HCT116 (cell line): ENCODE measurements at regions not wholly inside any gene's neighbourhood (a gene's known extent, or its start where the extent isn't known, plus 50 kb on each side); places are given as distances from the start of the nearest gene placed in this dataset.
"Not testable (repeated sequence)": the region's sequence is repeated elsewhere in the genome, so short reads cannot be mapped to it uniquely, and the experiment has no call there.

Source experiments
- ATAC-seq: fragments of 200-7000 bp; cut with Tn5 transposase; 2 replicates; pipeline ENCODE4 v1.9.1; 2020; ENCODE audit warnings: mild to moderate bottlenecking, moderate library complexity
- BruUV-seq: library from RNA; stranded (reverse); fragments of 400-500 nt; replicated peaks from 2 replicates; lab custom pipeline; 2021; lab: Mats Ljungman, UMichigan
- CTCF ChIA-PET: fragments of 300-600 bp; sonication (Branson Sonifier 250); formaldehyde crosslinking; loops from one replicate; lab custom pipeline; 2021; ENCODE audit warnings: antibody characterized with exemption; lab: Charles Lee
- POLR2A ChIA-PET: fragments of 300-600, 350-600 bp; sonication (Branson Sonifier 250); formaldehyde crosslinking; loops from one replicate; lab custom pipeline; 2021; ENCODE audit warnings: antibody characterized with exemption; lab: Charles Lee
- RAD21 ChIA-PET, 2 experiments: fragments of 300-600 bp; sonication (Branson Sonifier 250); formaldehyde crosslinking; loops; one replicate each; lab custom pipeline; 2023; ENCODE audit warnings: low total read pairs in 2 of 2; ENCODE audit not compliant: uncharacterized antibody in 2 of 2, unreplicated experiment in 2 of 2, low non-redundant PET in 1 of 2; lab: Charles Lee
- DNase-seq: peaks from one replicate; pipeline ENCODE4 v3.0.0-alpha.2; 2010; ENCODE audit warnings: low read depth, low spot score
- H2AFZ ChIP-seq: fragments of 200-600 bp; shearing (Covaris generic), sonication (generic); 2 replicates; pipeline ENCODE4 v1.6.1; 2017; ENCODE audit warnings: low read depth, mixed run types, mixed read lengths, antibody characterized with exemption, low read length; ENCODE audit not compliant: poor library complexity, severe bottlenecking
- H3K27ac ChIP-seq: 2 replicates; pipeline ENCODE4 v1.5.1; 2012; ENCODE audit warnings: low read depth, low read length
- H3K27me3 ChIP-seq: fragments of 200-600 bp; sonication (generic); 2 replicates; pipeline ENCODE4 v1.6.1; 2016; ENCODE audit warnings: mixed run types, low read length, mixed read lengths; ENCODE audit not compliant: insufficient read depth
- H3K36me3 ChIP-seq, 2 experiments: fragments of 200-500 bp in 1 of 2; fragments of 200-600 bp in 1 of 2; sonication (Bioruptor generic) in 1 of 2; sonication (generic) in 1 of 2; 2 replicates each; pipeline versions ENCODE4 v1.5.1 to v1.6.1; 2014 to 2016; ENCODE audit warnings: low read length in 2 of 2, inconsistent platforms in 1 of 2, mixed read lengths in 1 of 2, mixed run types in 1 of 2; ENCODE audit not compliant: insufficient read depth in 2 of 2, control insufficient read depth in 1 of 2
- H3K4me1 ChIP-seq, 2 experiments: fragments of 200-600 bp in 1 of 2; sonication (generic) in 1 of 2; 2 replicates each; pipeline versions ENCODE4 v1.5.1 to v1.6.1; 2012 to 2017; ENCODE audit warnings: low read length in 2 of 2, inconsistent platforms in 1 of 2, mild to moderate bottlenecking in 1 of 2, mixed read lengths in 1 of 2, mixed run types in 1 of 2, moderate library complexity in 1 of 2; ENCODE audit not compliant: insufficient read depth in 2 of 2, control insufficient read depth in 1 of 2
- H3K4me2 ChIP-seq: fragments of 200-600 bp; sonication (generic); 2 replicates; pipeline ENCODE4 v1.6.1; 2017; ENCODE audit warnings: mixed run types, low read length, mixed read lengths
- H3K4me3 ChIP-seq, 2 experiments: fragments of 200-600 bp in 1 of 2; sonication (generic) in 1 of 2; replicated peaks in 1 of 2; 2 replicates each; pipeline ENCODE4 v1.5.1; 2011 to 2016; ENCODE audit warnings: low read length in 2 of 2, control low read depth in 1 of 2, low read depth in 1 of 2, mild to moderate bottlenecking in 1 of 2, mixed read lengths in 1 of 2, mixed run types in 1 of 2
- H3K79me2 ChIP-seq: fragments of 200-600 bp; sonication (generic); 2 replicates; pipeline ENCODE4 v1.6.1; 2017; ENCODE audit warnings: mild to moderate bottlenecking, mixed run types, low read length, moderate library complexity, mixed read lengths; ENCODE audit not compliant: insufficient read depth
- H3K9ac ChIP-seq: fragments of 200-600 bp; sonication (generic); 2 replicates; pipeline ENCODE4 v1.6.1; 2016; ENCODE audit warnings: low read length, mixed read lengths
- H3K9me2 ChIP-seq: fragments of 200-600 bp; sonication (generic), shearing (Covaris generic); 2 replicates; pipeline ENCODE4 v1.6.1; 2017; ENCODE audit warnings: mixed run types, mild to moderate bottlenecking, moderate library complexity; ENCODE audit not compliant: insufficient read depth
- H3K9me3 ChIP-seq, 2 experiments: fragments of 200-500 bp in 1 of 2; fragments of 200-600 bp in 1 of 2; sonication (Bioruptor generic) in 1 of 2; sonication (generic) in 1 of 2; 2 replicates each; pipeline ENCODE4 v1.6.1; 2014 to 2017; ENCODE audit warnings: low read length in 2 of 2, mixed read lengths in 2 of 2, inconsistent platforms in 1 of 2, low read depth in 1 of 2, mild to moderate bottlenecking in 1 of 2, mixed run types in 1 of 2, moderate library complexity in 1 of 2; ENCODE audit not compliant: control insufficient read depth in 1 of 2, insufficient read depth in 1 of 2
- H4K20me1 ChIP-seq: fragments of 200-600 bp; sonication (generic), shearing (Covaris generic); 2 replicates; pipeline ENCODE4 v1.6.1; 2017; ENCODE audit warnings: mixed run types, mild to moderate bottlenecking, moderate library complexity; ENCODE audit not compliant: insufficient read depth
- EGR1 ChIP-seq: IDR thresholded peaks from 2 replicates; pipeline ENCODE4 v1.6.1; 2012; ENCODE audit warnings: low read depth
- POLR2A ChIP-seq: IDR thresholded peaks from 2 replicates; pipeline ENCODE4 v1.7.0; 2011; ENCODE audit warnings: borderline replicate concordance; ENCODE audit not compliant: insufficient read depth, insufficient read length; ENCODE audit errors: extremely low read depth
- POLR2AphosphoS5 ChIP-seq: IDR thresholded peaks from 2 replicates; pipeline ENCODE4 v1.6.1; 2011; ENCODE audit warnings: mild to moderate bottlenecking, low read depth, low read length, moderate library complexity
- ZFX ChIP-seq: fragments of 450-650 bp; IDR thresholded peaks from 2 replicates; pipeline ENCODE4 v1.6.1; 2017
- intact Hi-C: fragments of 100-400 bp; cut with micrococcal nuclease; formaldehyde crosslinking; loops from 2 replicates; pipeline ENCODE4 v1.10.0; 2022
- TF ChIP-seq, protein P1 (sequence below), 3 experiments: fragments of 200-600 bp in 1 of 3; sonication (generic) in 1 of 3; IDR thresholded peaks in 2 of 3; conservative IDR thresholded peaks in 1 of 3; 2 replicates each; pipeline ENCODE4 v1.5.1; 2012 to 2017; ENCODE audit warnings: low read depth in 2 of 3, low read length in 2 of 3, antibody characterized with exemption in 1 of 3, borderline replicate concordance in 1 of 3, control low read depth in 1 of 3, mild to moderate bottlenecking in 1 of 3, mixed read lengths in 1 of 3, mixed run types in 1 of 3, moderate library complexity in 1 of 3; ENCODE audit not compliant: insufficient read depth in 1 of 3

DNA sequence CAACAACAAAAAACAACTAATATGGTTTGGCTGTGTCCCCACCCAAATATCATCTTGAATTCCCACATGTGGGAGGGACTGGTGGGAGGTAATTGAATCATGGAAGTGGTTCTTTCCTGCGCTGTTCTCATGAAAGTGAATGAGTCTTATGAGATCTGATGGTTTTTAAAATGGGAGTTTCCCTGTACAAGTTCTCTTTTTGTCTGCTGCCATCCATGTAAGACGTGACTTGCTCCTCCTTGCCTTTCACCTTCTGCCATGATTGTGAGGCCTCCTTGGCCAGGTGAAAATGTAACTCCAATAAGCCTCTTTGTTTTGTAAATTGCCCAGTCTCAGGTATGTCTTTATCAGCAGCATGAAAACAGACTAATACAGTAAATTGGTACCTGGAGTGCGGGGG is 183.5 kb upstream of the BANK1 start:
- H3K4me2 ChIP-seq, ATAC-seq, RAD21 ChIA-PET, BruUV-seq, H3K9ac ChIP-seq, H3K4me1 ChIP-seq, intact Hi-C loops, POLR2A ChIA-PET, H4K20me1 ChIP-seq, H3K27me3 ChIP-seq, H3K9me3 ChIP-seq, H3K4me3 ChIP-seq, DNase-seq, H3K79me2 ChIP-seq, H3K36me3 ChIP-seq, H3K27ac ChIP-seq, H3K9me2 ChIP-seq, CTCF ChIA-PET: not testable (repeated sequence)
- peak overlapping the region; percentile 51 for H2AFZ ChIP-seq

DNA sequence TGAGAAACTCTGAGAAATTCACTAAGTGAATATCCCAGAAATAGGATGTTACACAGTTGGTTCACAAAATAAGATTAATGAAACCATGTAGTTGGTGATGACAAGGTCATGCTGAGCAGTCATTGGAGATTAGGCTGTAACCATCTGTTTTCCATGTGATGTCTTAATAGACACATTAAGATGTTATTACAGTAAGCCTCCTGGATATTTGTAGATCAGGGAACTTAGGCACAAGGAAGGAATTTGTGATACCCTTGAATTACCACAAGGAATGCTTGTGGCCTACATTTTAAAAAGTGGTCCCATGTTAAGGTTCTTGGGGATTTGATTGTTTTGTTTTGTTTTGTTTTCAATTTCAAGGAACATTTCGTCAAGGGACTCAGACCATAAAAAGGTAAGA is 185.6 kb upstream of the BANK1 start:
- Histone ChIP-seq H3K4me2 (no peak overlapping the region), H3K9ac (no peak overlapping the region), H3K4me1 (no peaks in the 10 kb centered on the region), H3K9me3 (no peaks in the 10 kb centered on the region), H4K20me1 (no peaks in the 10 kb centered on the region), H2AFZ (no peak overlapping the region), H3K9me2 (no peaks in the 10 kb centered on the region; the same call in 1 of the 2 replicates), H3K27me3 (no peaks in the 10 kb centered on the region), H3K4me3 (no peak overlapping the region), H3K27ac (no peak overlapping the region), H3K36me3 (no peaks in the 10 kb centered on the region), H3K79me2 (no peaks in the 10 kb centered on the region)
- ChIA-PET RAD21 (no interaction called here), CTCF (no interaction called here), POLR2A (no interaction called here)
- DNase-seq (no peak), ATAC-seq (no peak)
- TF ChIP-seq EGR1 (no peak), ZFX (no peak), POLR2A (no peak), POLR2AphosphoS5 (no peak)
- TF ChIP-seq, protein P1, sequence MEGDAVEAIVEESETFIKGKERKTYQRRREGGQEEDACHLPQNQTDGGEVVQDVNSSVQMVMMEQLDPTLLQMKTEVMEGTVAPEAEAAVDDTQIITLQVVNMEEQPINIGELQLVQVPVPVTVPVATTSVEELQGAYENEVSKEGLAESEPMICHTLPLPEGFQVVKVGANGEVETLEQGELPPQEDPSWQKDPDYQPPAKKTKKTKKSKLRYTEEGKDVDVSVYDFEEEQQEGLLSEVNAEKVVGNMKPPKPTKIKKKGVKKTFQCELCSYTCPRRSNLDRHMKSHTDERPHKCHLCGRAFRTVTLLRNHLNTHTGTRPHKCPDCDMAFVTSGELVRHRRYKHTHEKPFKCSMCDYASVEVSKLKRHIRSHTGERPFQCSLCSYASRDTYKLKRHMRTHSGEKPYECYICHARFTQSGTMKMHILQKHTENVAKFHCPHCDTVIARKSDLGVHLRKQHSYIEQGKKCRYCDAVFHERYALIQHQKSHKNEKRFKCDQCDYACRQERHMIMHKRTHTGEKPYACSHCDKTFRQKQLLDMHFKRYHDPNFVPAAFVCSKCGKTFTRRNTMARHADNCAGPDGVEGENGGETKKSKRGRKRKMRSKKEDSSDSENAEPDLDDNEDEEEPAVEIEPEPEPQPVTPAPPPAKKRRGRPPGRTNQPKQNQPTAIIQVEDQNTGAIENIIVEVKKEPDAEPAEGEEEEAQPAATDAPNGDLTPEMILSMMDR (IDR thresholded peaks at IDR 0.05 in 2 of 3, conservative IDR thresholded peaks at IDR 0.05 in 1 of 3; ENCODE audit: borderline replicate concordance in 1 of 3, insufficient read depth in 1 of 3, low read depth in 2 of 3, low read length in 2 of 3): no peak
- BruUV-seq: no TSS peak
- intact Hi-C loops: loop anchor here (5.0 kb wide), 1 partner anchor 438 kb away; no protein-coding TSS in a partner anchor
